Fibroblast of lung (primary cell): ENCODE measurements at regions not wholly inside any gene's neighbourhood (a gene's known extent, or its start where the extent isn't known, plus 50 kb on each side); places are given as distances from the start of the nearest gene placed in this dataset.

Experiments used
- DNase-seq, 2 donors: peaks; one replicate each; pipeline versions ENCODE4 v3.0.0 to v3.0.0-alpha.2; 2010; ENCODE audit warnings: low read depth in 2 of 2
- H2AFZ ChIP-seq: 2 replicates; pipeline ENCODE4 v1.5.1; 2012; ENCODE audit warnings: low read length, control low read depth, inconsistent platforms
- H3K27ac ChIP-seq: 2 replicates; pipeline ENCODE4 v1.5.1; 2011; ENCODE audit warnings: low read length, control low read depth; ENCODE audit not compliant: insufficient read depth
- H3K27me3 ChIP-seq: 2 replicates; pipeline ENCODE4 v1.5.1; 2011; ENCODE audit warnings: mild to moderate bottlenecking, low read length; ENCODE audit not compliant: control insufficient read depth, insufficient read depth
- H3K36me3 ChIP-seq: 2 replicates; pipeline ENCODE4 v1.5.1; 2011; ENCODE audit warnings: low read length; ENCODE audit not compliant: control insufficient read depth, insufficient read depth
- H3K4me1 ChIP-seq: 2 replicates; pipeline ENCODE4 v1.5.1; 2011; ENCODE audit warnings: low read length; ENCODE audit not compliant: control insufficient read depth, insufficient read depth; ENCODE audit errors: extremely low read depth
- H3K4me2 ChIP-seq: 2 replicates; pipeline ENCODE4 v1.5.1; 2011; ENCODE audit warnings: low read length, control low read depth; ENCODE audit not compliant: insufficient read depth; ENCODE audit errors: extremely low read depth
- H3K4me3 ChIP-seq, 4 experiments: fragments of 200-600 bp in 1 of 4; sonication (generic) in 1 of 4; replicated peaks in 1 of 4; 2 replicates each; pipeline ENCODE4 v1.5.1; 2011 to 2016; ENCODE audit warnings: low read length in 4 of 4, low read depth in 3 of 4, mild to moderate bottlenecking in 3 of 4, control low read depth in 2 of 4, inconsistent platforms in 1 of 4, mixed read lengths in 1 of 4; ENCODE audit not compliant: insufficient read depth in 1 of 4; ENCODE audit errors: control extremely low read depth in 1 of 4
- H3K79me2 ChIP-seq: 2 replicates; pipeline ENCODE4 v1.5.1; 2012; ENCODE audit warnings: mild to moderate bottlenecking, low read length, inconsistent platforms; ENCODE audit not compliant: control insufficient read depth, insufficient read depth
- H3K9ac ChIP-seq: 2 replicates; pipeline ENCODE4 v1.5.1; 2011; ENCODE audit warnings: mild to moderate bottlenecking, low read length, control low read depth; ENCODE audit not compliant: insufficient read depth
- H3K9me3 ChIP-seq: 2 replicates; pipeline ENCODE4 v1.5.1; 2012; ENCODE audit warnings: low read depth, low read length; ENCODE audit not compliant: control insufficient read depth, insufficient read depth
- H4K20me1 ChIP-seq: 2 replicates; pipeline ENCODE4 v1.5.1; 2011; ENCODE audit warnings: low read length; ENCODE audit not compliant: control insufficient read depth, insufficient read depth; ENCODE audit errors: extremely low read depth
- EZH2 ChIP-seq: IDR thresholded peaks from 2 replicates; pipeline ENCODE4 v1.5.1; 2012; ENCODE audit warnings: low read length, control low read depth, mild to moderate bottlenecking; ENCODE audit errors: missing control alignments
- TF ChIP-seq, protein P1 (sequence below), 2 donors: IDR thresholded peaks in 1 of 2; conservative IDR thresholded peaks in 1 of 2; 1 replicate in 1 of 2; 2 replicates in 1 of 2; pipeline ENCODE4 v1.5.1; 2011 to 2012; ENCODE audit warnings: low read length in 2 of 2, control low read depth in 1 of 2, inconsistent platforms in 1 of 2, low read depth in 1 of 2, mild to moderate bottlenecking in 1 of 2

DNA sequence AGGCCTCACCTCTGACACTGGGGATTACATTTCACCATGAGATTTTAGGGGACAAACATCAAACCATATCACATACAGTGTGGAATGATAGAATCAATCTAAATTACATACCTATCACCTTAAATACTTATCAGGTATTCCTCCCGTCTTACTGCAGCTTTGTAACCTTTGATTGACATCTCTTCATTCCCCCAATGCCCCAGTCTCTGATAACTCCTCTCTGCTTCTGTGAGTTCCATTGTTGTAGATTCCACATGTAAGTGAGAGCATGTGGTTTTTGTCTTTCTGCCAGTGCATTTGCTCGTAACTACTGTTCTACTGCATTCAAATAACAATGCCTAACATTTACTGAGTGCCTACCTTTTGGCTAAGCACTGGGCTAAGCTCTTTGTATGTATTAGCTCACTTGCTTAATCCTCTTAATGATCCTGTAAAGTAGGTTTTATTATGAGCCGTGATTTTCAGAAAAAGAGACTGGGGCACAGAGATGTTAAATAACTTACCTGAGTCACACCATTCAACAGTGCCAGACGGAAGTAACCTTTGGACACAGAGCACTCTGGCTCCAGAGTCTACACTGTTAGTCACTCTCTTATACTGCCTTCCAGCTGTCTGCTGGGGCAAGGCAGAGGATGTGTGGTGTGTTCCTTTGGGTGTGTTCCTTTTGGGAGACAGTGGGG, 63.7 kb upstream of the ESX1 start:
- DNase-seq, result peak; percentile 23 to 76
- H2AFZ ChIP-seq, result no peak overlapping the region
- H3K4me3 ChIP-seq, result no peak overlapping the region
- no peaks in the 10 kb centered on the region for H3K36me3 ChIP-seq
- H3K9me3 ChIP-seq, result no peaks in the 10 kb centered on the region
- TF ChIP-seq, protein P1, sequence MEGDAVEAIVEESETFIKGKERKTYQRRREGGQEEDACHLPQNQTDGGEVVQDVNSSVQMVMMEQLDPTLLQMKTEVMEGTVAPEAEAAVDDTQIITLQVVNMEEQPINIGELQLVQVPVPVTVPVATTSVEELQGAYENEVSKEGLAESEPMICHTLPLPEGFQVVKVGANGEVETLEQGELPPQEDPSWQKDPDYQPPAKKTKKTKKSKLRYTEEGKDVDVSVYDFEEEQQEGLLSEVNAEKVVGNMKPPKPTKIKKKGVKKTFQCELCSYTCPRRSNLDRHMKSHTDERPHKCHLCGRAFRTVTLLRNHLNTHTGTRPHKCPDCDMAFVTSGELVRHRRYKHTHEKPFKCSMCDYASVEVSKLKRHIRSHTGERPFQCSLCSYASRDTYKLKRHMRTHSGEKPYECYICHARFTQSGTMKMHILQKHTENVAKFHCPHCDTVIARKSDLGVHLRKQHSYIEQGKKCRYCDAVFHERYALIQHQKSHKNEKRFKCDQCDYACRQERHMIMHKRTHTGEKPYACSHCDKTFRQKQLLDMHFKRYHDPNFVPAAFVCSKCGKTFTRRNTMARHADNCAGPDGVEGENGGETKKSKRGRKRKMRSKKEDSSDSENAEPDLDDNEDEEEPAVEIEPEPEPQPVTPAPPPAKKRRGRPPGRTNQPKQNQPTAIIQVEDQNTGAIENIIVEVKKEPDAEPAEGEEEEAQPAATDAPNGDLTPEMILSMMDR (conservative IDR thresholded peaks at IDR 0.05 in 1 of 2, IDR thresholded peaks at IDR 0.05 in 1 of 2; ENCODE audit: low read depth in 1 of 2, low read length in 2 of 2), result no peak
- TF ChIP-seq EZH2, result no peak
- no peaks in the 10 kb centered on the region for H3K27me3 ChIP-seq
- H3K4me2 ChIP-seq, result no peak overlapping the region
- H4K20me1 ChIP-seq, result no peaks in the 10 kb centered on the region
- H3K9ac ChIP-seq, result no peak overlapping the region
- no peak overlapping the region for H3K27ac ChIP-seq
- H3K79me2 ChIP-seq, result no peaks in the 10 kb centered on the region
- no peaks in the 10 kb centered on the region for H3K4me1 ChIP-seq

DNA sequence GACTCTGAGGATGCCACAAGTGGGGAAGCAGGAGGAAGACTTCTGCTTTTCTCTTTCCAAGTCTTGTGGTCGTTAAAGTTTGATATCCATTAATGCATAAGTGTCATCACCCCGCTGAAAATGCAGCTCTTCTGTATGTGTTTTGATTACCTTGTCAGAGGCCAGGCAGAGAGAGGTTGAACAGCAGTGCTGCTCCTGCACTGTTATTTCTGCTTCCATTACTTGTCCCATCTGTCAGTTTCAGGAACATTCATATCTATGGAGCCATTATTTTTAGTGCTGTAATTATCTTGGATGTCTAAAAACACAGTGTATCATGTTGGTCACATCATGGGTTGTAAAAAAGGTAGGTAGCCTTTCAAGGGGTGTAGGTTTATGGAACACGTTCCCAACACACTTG, 62.0 kb upstream of the ESX1 start:
- Histone ChIP-seq H3K4me3 (no peak overlapping the region), H3K36me3 (no peaks in the 10 kb centered on the region), H3K79me2 (no peaks in the 10 kb centered on the region), H3K9ac (no peak overlapping the region), H3K27me3 (no peaks in the 10 kb centered on the region), H3K27ac (no peak overlapping the region), H3K9me3 (no peaks in the 10 kb centered on the region), H4K20me1 (no peaks in the 10 kb centered on the region), H2AFZ (no peak overlapping the region), H3K4me1 (no peaks in the 10 kb centered on the region), H3K4me2 (no peak overlapping the region)
- DNase-seq, result no peak
- TF ChIP-seq, protein P1 (conservative IDR thresholded peaks at IDR 0.05 in 1 of 2, IDR thresholded peaks at IDR 0.05 in 1 of 2; ENCODE audit: low read depth in 1 of 2, low read length in 2 of 2), result no peak

DNA sequence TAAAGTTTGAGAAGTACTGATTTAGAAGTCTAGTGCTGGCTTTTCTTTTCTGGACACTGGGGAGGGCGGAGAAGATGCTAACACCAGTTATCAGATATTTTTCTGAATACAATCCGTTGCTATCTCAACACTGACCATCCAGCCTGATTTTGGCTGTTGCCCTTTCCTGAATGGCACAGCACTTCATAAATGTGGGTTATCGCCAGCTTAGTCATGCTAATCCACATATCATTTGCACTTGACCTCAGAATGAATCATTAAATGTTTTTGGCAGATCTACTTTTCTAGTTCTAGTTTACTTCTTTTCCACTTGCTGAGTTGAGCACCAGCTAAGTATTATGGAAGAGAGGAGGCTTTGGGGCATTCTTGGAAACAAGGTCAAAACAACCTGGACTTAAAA, 60.8 kb upstream of the ESX1 start:
- peak; percentile 32 to 79 for DNase-seq
- Histone ChIP-seq H3K4me1 (no peaks in the 10 kb centered on the region), H3K9ac (no peak overlapping the region), H3K36me3 (no peaks in the 10 kb centered on the region), H3K27ac (no peak overlapping the region), H4K20me1 (no peaks in the 10 kb centered on the region), H3K4me2 (no peak overlapping the region), H3K27me3 (no peaks in the 10 kb centered on the region), H2AFZ (no peak overlapping the region), H3K9me3 (no peaks in the 10 kb centered on the region), H3K79me2 (no peaks in the 10 kb centered on the region), H3K4me3 (no peak overlapping the region)
- no peak for TF ChIP-seq EZH2
